ENCODE measurements at regions not wholly inside any gene's neighbourhood (a gene's known extent, or its start where the extent isn't known, plus 50 kb on each side); places are given as distances from the start of the nearest gene placed in this dataset.

GRCh38 chr6:126140015-126140414 is 153.7 kb downstream of the TRMT11 start:
- Histone ChIP-seq H3K27me3 (ENCODE audit: control insufficient read depth in 4 of 4, insufficient read depth in 4 of 4, low read length in 3 of 4) (no peaks in the 10 kb centered on the region), H3K27ac (ENCODE audit: low read depth in 1 of 2, low read length in 2 of 2) (no peak overlapping the region), H3K36me3 (ENCODE audit: control insufficient read depth in 4 of 4, insufficient read depth in 3 of 4, low read depth in 1 of 4, low read length in 3 of 4) (no peaks in the 10 kb centered on the region)

GRCh38 chr6:126143761-126144251 is 157.5 kb downstream of the TRMT11 start:
- DNase-seq (ENCODE audit: low spot score) = no peak
- H3K27ac ChIP-seq (ENCODE audit: low read depth in 1 of 2, low read length in 2 of 2) = no peak overlapping the region
- WGBS = 91% methylated on average over 3 of the region's 3 CpGs
- H3K36me3 ChIP-seq (ENCODE audit: control insufficient read depth in 4 of 4, insufficient read depth in 3 of 4, low read depth in 1 of 4, low read length in 3 of 4) = no peaks in the 10 kb centered on the region
- no peak overlapping the region for H3K4me3 ChIP-seq (ENCODE audit: low read depth in 1 of 3, low read length in 3 of 3)
- TF ChIP-seq HNF4G (IDR thresholded peaks at IDR 0.05) (no peak), FOXA2 (IDR thresholded peaks at IDR 0.05) (no peak), RAD21 (IDR thresholded peaks at IDR 0.05) (no peak), FOXA1 (IDR thresholded peaks at IDR 0.05) (no peak), HNF4A (conservative IDR thresholded peaks at IDR 0.05) (no peak), SP1 (IDR thresholded peaks at IDR 0.05) (no peak), REST (IDR thresholded peaks at IDR 0.05) (no peak), ATF3 (IDR thresholded peaks at IDR 0.05) (no peak), RXRA (IDR thresholded peaks at IDR 0.05) (no peak), GABPA (IDR thresholded peaks at IDR 0.05 in 1 of 2, conservative IDR thresholded peaks at IDR 0.05 in 1 of 2) (no peak), JUND (IDR thresholded peaks at IDR 0.05) (no peak), MAX (IDR thresholded peaks at IDR 0.05) (no peak), EGR1 (IDR thresholded peaks at IDR 0.05; ENCODE audit: low read depth in 2 of 2) (no peak), ZBTB33 (IDR thresholded peaks at IDR 0.05) (no peak), TAF1 (conservative IDR thresholded peaks at IDR 0.05) (no peak), YY1 (IDR thresholded peaks at IDR 0.05) (no peak)
- H3K9ac ChIP-seq (ENCODE audit: low read depth in 1 of 2, low read length in 2 of 2) = no peak overlapping the region
- no peaks in the 10 kb centered on the region for H3K27me3 ChIP-seq (ENCODE audit: control insufficient read depth in 4 of 4, insufficient read depth in 4 of 4, low read length in 3 of 4)
- H3K9me3 ChIP-seq (ENCODE audit: control insufficient read depth in 4 of 4, low read length in 3 of 4) = no peaks in the 10 kb centered on the region
- no peaks in the 10 kb centered on the region for H3K4me1 ChIP-seq (ENCODE audit: control insufficient read depth in 4 of 4, insufficient read depth in 4 of 4, low read length in 3 of 4)

More at GRCh38 chr6:126140015-126140414, 153.7 kb downstream of the TRMT11 start:
- Histone ChIP-seq H3K4me3 (ENCODE audit: low read depth in 1 of 3, low read length in 3 of 3) (no peak overlapping the region), H3K9me3 (ENCODE audit: control insufficient read depth in 4 of 4, low read length in 3 of 4) (peaks cover 0 to 9% (median 0%) of the 10 kb centered on the region in 4 donors), H3K4me1 (ENCODE audit: control insufficient read depth in 4 of 4, insufficient read depth in 4 of 4, low read length in 3 of 4) (no peaks in the 10 kb centered on the region), H3K9ac (ENCODE audit: low read depth in 1 of 2, low read length in 2 of 2) (no peak overlapping the region)
- no peak for TF ChIP-seq RXRA (IDR thresholded peaks at IDR 0.05)
- TF ChIP-seq ZBTB33 (IDR thresholded peaks at IDR 0.05) = no peak
- no peak for TF ChIP-seq HNF4A (conservative IDR thresholded peaks at IDR 0.05)
- TF ChIP-seq FOXA2 (IDR thresholded peaks at IDR 0.05) = no peak
- TF ChIP-seq TAF1 (conservative IDR thresholded peaks at IDR 0.05) = no peak
- no peak for TF ChIP-seq HNF4G (IDR thresholded peaks at IDR 0.05)
- TF ChIP-seq RAD21 (IDR thresholded peaks at IDR 0.05) = no peak
- DNase-seq (ENCODE audit: low spot score) = no peak
